Osteocyte (in vitro differentiated cells): ENCODE measurements at regions not wholly inside any gene's neighbourhood (a gene's known extent, or its start where the extent isn't known, plus 50 kb on each side); places are given as distances from the start of the nearest gene placed in this dataset.

Experiments used
- DNase-seq: peaks from one replicate; pipeline ENCODE4 v3.0.0; 2021; ENCODE audit warnings: mixed read lengths; ENCODE audit not compliant: unreplicated experiment; ENCODE audit errors: extremely low spot score
- H3K27ac Mint-ChIP-seq: one replicate; pipeline ENCODE4 v1.8.0; 2021; ENCODE audit warnings: mild to moderate bottlenecking, mixed read lengths; ENCODE audit not compliant: unreplicated experiment
- H3K27me3 Mint-ChIP-seq: one replicate; pipeline ENCODE4 v1.8.0; 2021; ENCODE audit warnings: mixed read lengths; ENCODE audit not compliant: unreplicated experiment
- H3K36me3 Mint-ChIP-seq: one replicate; pipeline ENCODE4 v1.8.0; 2021; ENCODE audit warnings: mixed read lengths; ENCODE audit not compliant: unreplicated experiment
- H3K4me1 Mint-ChIP-seq: one replicate; pipeline ENCODE4 v1.8.0; 2021; ENCODE audit warnings: mixed read lengths; ENCODE audit not compliant: unreplicated experiment
- H3K4me3 Mint-ChIP-seq: one replicate; pipeline ENCODE4 v1.8.0; 2021; ENCODE audit warnings: mild to moderate bottlenecking, moderate library complexity, mixed read lengths; ENCODE audit not compliant: unreplicated experiment
- H3K9me3 Mint-ChIP-seq: one replicate; pipeline ENCODE4 v1.8.0; 2021; ENCODE audit warnings: mixed read lengths; ENCODE audit not compliant: unreplicated experiment
- TF ChIP-seq, protein P1 (sequence below): fragments of 200-600 bp; sonication (generic); IDR thresholded peaks from 2 replicates; pipeline ENCODE4 v1.5.0; 2021; ENCODE audit warnings: antibody characterized with exemption, mild to moderate bottlenecking, moderate library complexity

DNA sequence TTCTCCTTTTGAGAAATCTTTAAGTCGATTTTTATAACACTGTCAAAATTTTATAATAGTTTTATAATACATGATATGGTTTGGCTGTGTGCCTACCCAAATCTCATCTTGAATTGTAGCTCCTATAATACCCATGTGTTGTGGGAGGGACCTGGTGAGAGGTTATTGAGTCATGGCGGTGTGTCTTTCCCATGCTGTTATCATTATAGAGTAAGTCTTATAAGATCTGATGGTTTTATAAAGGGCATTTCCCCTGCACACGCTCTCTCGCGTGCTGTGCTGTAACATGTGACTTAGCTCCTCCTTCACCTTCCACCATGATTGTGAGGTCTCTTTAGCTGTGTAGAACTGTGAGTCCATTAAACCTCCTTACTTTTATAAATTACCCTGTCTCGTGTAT, 364.0 kb upstream of the SPANXN4 start:
- H3K27me3 Mint-ChIP-seq, result no peaks in the 10 kb centered on the region

DNA sequence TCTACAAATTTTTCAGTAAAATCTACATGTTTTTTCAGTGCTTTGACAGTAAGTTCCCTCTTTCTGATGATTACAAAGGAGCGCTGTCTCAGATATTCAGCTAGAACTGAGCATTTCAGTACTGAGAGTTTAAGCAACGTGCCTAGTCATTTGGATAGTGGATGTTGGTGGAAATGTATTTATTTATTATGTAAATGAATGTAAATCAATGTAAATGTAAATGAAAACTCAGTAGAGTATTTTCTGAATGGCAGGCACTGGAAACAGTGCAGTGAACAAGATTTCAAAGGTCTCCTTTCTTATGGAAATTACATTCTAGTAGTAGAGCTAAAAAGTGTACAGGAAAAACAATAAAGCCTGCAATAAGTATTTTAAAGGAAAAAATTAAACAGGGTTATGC, 370.2 kb upstream of the SPANXN4 start:
- no peak for DNase-seq
- no peak overlapping the region for H3K4me3 Mint-ChIP-seq
- TF ChIP-seq, protein P1, sequence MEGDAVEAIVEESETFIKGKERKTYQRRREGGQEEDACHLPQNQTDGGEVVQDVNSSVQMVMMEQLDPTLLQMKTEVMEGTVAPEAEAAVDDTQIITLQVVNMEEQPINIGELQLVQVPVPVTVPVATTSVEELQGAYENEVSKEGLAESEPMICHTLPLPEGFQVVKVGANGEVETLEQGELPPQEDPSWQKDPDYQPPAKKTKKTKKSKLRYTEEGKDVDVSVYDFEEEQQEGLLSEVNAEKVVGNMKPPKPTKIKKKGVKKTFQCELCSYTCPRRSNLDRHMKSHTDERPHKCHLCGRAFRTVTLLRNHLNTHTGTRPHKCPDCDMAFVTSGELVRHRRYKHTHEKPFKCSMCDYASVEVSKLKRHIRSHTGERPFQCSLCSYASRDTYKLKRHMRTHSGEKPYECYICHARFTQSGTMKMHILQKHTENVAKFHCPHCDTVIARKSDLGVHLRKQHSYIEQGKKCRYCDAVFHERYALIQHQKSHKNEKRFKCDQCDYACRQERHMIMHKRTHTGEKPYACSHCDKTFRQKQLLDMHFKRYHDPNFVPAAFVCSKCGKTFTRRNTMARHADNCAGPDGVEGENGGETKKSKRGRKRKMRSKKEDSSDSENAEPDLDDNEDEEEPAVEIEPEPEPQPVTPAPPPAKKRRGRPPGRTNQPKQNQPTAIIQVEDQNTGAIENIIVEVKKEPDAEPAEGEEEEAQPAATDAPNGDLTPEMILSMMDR, result no peak
- peaks cover 59% of the 10 kb centered on the region for H3K9me3 Mint-ChIP-seq
- no peaks in the 10 kb centered on the region for H3K4me1 Mint-ChIP-seq
- H3K27ac Mint-ChIP-seq, result no peak overlapping the region
- no peaks in the 10 kb centered on the region for H3K27me3 Mint-ChIP-seq
- no peaks in the 10 kb centered on the region for H3K36me3 Mint-ChIP-seq

More for the DNA sequence above, 364.0 kb upstream of the SPANXN4 start:
- Mint-ChIP-seq H3K27ac (no peak overlapping the region), H3K4me3 (no peak overlapping the region), H3K4me1 (no peaks in the 10 kb centered on the region), H3K9me3 (peaks cover 44% of the 10 kb centered on the region), H3K36me3 (no peaks in the 10 kb centered on the region)
- no peak for DNase-seq
- TF ChIP-seq, protein P1, result no peak

DNA sequence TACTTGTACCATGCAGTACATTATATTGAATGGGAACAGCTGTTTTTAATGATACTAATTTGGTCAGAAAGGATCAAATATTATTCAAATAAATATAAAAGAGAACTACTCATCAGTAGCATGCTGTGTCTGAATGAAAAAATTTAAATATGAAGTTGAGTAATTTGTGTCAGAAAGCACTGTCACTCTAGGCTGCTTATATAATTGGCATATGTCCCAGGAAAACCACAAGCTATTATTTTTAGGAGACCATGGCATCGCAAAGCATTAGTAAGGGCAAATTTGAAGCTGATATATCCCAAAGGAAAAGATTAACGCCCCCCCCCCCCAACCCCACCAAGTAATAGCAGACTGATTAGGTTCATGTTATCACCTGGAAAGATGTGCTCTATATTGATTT, 388.5 kb upstream of the SPANXN4 start:
- H3K4me3 Mint-ChIP-seq, result no peak overlapping the region
- TF ChIP-seq, protein P1, result no peak
- no peak for DNase-seq
- H3K9me3 Mint-ChIP-seq, result peaks cover 42% of the 10 kb centered on the region
- H3K27me3 Mint-ChIP-seq, result no peaks in the 10 kb centered on the region
- no peak overlapping the region for H3K27ac Mint-ChIP-seq
- H3K4me1 Mint-ChIP-seq, result no peaks in the 10 kb centered on the region
- no peaks in the 10 kb centered on the region for H3K36me3 Mint-ChIP-seq

DNA sequence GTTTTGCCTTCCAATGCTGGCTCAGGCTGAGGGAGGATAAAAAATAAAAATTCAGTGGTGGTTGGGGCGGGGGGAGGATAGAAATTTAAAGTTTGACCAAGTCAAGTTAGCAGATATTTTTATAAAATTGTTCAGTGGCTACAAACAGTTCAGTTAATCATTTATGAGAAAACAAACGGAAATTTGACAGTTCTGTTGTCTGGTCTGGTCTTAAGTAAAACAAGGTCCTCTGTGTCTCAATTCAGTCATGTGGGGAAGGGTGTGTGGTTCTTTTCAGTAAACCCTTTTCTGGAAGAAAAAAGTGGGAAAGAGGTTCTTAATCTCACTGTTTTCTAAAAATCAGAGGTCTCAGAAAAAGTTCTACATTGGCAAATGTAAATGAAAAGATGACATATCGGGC, 409.1 kb upstream of the SPANXN4 start:
- no peak for DNase-seq
- TF ChIP-seq, protein P1, result no peak
- no peaks in the 10 kb centered on the region for H3K4me1 Mint-ChIP-seq
- H3K4me3 Mint-ChIP-seq, result no peak overlapping the region
- no peaks in the 10 kb centered on the region for H3K36me3 Mint-ChIP-seq
- no peaks in the 10 kb centered on the region for H3K27me3 Mint-ChIP-seq
- H3K9me3 Mint-ChIP-seq, result peaks cover 35% of the 10 kb centered on the region
- no peak overlapping the region for H3K27ac Mint-ChIP-seq

DNA sequence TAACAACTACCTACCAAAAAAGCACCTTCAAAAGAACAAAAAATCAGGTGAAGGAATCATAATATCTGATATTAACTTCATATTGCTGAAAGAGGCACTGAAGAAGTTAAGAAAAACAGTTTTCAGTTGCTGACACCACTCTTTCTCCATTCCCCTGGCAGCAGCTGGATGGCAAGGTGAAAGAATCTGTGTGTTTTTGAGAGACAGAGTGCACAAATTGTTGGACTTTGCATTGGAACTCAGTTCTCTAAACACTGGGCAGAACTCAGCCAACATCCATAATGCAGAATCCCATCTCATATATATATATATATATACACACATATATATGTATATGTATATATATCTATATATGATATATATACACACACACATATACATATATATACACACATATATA, 408.3 kb upstream of the MAGEC2 start:
- DNase-seq, result no peak
- H3K36me3 Mint-ChIP-seq, result no peaks in the 10 kb centered on the region
- no peaks in the 10 kb centered on the region for H3K4me1 Mint-ChIP-seq
- H3K4me3 Mint-ChIP-seq, result no peak overlapping the region
- TF ChIP-seq, protein P1, result no peak
- H3K27ac Mint-ChIP-seq, result no peak overlapping the region
- H3K9me3 Mint-ChIP-seq, result peaks cover 26% of the 10 kb centered on the region
- no peaks in the 10 kb centered on the region for H3K27me3 Mint-ChIP-seq
